ENCODE measurements at regions not wholly inside any gene's neighbourhood (a gene's known extent, or its start where the extent isn't known, plus 50 kb on each side); places are given as distances from the start of the nearest gene placed in this dataset.

- TF ChIP-seq CTCF (IDR thresholded peaks at IDR 0.05; ENCODE audit: insufficient read depth, low read length, poor library complexity, severe bottlenecking) (no peak), EZH2phosphoT487 (conservative IDR thresholded peaks at IDR 0.05; ENCODE audit: low read length) (no peak)
These were observed 208.5 kb upstream of the TUT7 start for GRCh38 chr9:86562691-86563090.
